ENCODE measurements at regions not wholly inside any gene's neighbourhood (a gene's known extent, or its start where the extent isn't known, plus 50 kb on each side); places are given as distances from the start of the nearest gene placed in this dataset.

DNA sequence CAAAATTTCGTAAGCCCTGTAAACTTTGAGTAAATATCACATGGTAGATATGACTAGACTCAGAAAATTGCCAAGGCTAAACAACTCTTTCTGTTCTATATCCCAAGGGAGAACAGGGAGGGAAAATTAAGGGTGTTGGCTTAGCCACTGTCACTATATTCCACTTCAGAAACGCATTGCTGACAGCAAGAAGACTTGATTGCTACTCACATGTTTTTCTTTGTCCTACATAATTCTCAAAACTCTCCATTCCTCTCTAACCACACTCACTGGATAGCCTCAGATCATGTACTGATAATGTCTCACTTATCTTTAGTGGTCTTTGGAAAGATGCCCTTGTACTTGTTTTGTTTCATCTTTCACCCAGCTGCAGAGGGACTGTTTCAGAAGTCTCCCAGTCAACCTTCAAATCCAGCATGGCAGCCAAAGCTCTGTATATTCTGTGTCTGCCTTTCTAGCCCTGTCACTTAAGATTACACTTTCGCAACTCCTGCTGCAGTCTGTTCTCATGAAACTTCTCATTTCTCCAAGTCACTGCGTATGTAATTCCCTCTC is 582.4 kb upstream of the FZD8 start:
- ChIA-PET CTCF (no interaction called here), RAD21 (ENCODE audit: unreplicated experiment) (no interaction called here), POLR2A (no interaction called here), SMC1A (ENCODE audit: uncharacterized antibody, unreplicated experiment) (no interaction called here)
- Histone ChIP-seq H3K79me2 (ENCODE audit: control insufficient read depth, insufficient read depth, low read length) (no peaks in the 10 kb centered on the region), H3K9ac (ENCODE audit: control insufficient read depth, insufficient read depth, low read length) (no peak overlapping the region), H3K4me2 (ENCODE audit: control insufficient read depth, insufficient read depth) (no peak overlapping the region), H3K4me3 (no peak overlapping the region), H3K36me3 (ENCODE audit: control insufficient read depth in 2 of 2, insufficient read depth in 2 of 2, low read length in 1 of 2) (no peaks in the 10 kb centered on the region), H4K20me1 (ENCODE audit: control insufficient read depth, insufficient read depth) (no peaks in the 10 kb centered on the region), H3K4me1 (ENCODE audit: control insufficient read depth, insufficient read depth, low read length) (no peaks in the 10 kb centered on the region), H3K27ac (ENCODE audit: control insufficient read depth, insufficient read depth) (no peak overlapping the region), H2AFZ (ENCODE audit: control insufficient read depth, low read depth, low read length) (no peak overlapping the region), H3K9me3 (replicated peaks; ENCODE audit: control insufficient read depth, insufficient read depth, low read length) (no peaks in the 10 kb centered on the region), H3K27me3 (replicated peaks in 1 of 2; ENCODE audit: control insufficient read depth in 2 of 2, insufficient read depth in 2 of 2, low read length in 1 of 2) (no peaks in the 10 kb centered on the region)
- TF ChIP-seq MLLT1 (IDR thresholded peaks at IDR 0.05) = no peak
- TF ChIP-seq BCL3 (IDR thresholded peaks at IDR 0.05; ENCODE audit: borderline replicate concordance, insufficient read depth, low read depth, low read length, poor library complexity, severe bottlenecking) = no peak
- TF ChIP-seq MYC (IDR thresholded peaks at IDR 0.05; ENCODE audit: insufficient read depth, insufficient read length, insufficient replicate concordance, low read length, severe bottlenecking) = no peak
- TF ChIP-seq POLR2AphosphoS2 (IDR thresholded peaks at IDR 0.05; ENCODE audit: low read depth, low read length) = no peak
- no peak for TF ChIP-seq FOXM1 (IDR thresholded peaks at IDR 0.05; ENCODE audit: low read depth, low read length)
- TF ChIP-seq SP1 (IDR thresholded peaks at IDR 0.05; ENCODE audit: low read depth, low read length) = no peak
- TF ChIP-seq SRF (IDR thresholded peaks at IDR 0.05; ENCODE audit: low read depth in 2 of 2, low read length in 2 of 2) = no peak
- no peak for TF ChIP-seq POU2F2 (IDR thresholded peaks at IDR 0.05; ENCODE audit: borderline replicate concordance, low read depth, low read length)
- no peak for TF ChIP-seq ZNF592 (IDR thresholded peaks at IDR 0.05)
- TF ChIP-seq BRCA1 (IDR thresholded peaks at IDR 0.05; ENCODE audit: low read depth, low read length) = no peak
- no peak for TF ChIP-seq TCF7 (IDR thresholded peaks at IDR 0.05; ENCODE audit: borderline replicate concordance)
- TF ChIP-seq STAT1 (conservative IDR thresholded peaks at IDR 0.05) = no peak
- no peak for TF ChIP-seq ZBTB11 (CRISPR knock-in tag; IDR thresholded peaks at IDR 0.05)
- no peak for TF ChIP-seq RELA (IDR thresholded peaks at IDR 0.05; ENCODE audit: borderline replicate concordance, partially characterized antibody)
- in situ Hi-C loops (cut with MboI) (no loop called here), intact Hi-C loops (cut with micrococcal nuclease; ENCODE audit: unreplicated experiment) (no loop called here)
- WGBS (ENCODE audit: insufficient coverage, insufficient replicate concordance, low lambda C conversion rate, missing lambda C conversion rate) = 15% methylated on average over 4 of the region's 4 CpGs
- BruUV-seq (replicated peaks) = no TSS peak
- DNase-seq (ENCODE audit: low read depth, low spot score) = no peak
- FAIRE-seq = no peak
- no peak for ATAC-seq
